Aorta (tissue), 5 donors: ENCODE measurements at regions not wholly inside any gene's neighbourhood (a gene's known extent, or its start where the extent isn't known, plus 50 kb on each side); places are given as distances from the start of the nearest gene placed in this dataset.

Experiments
- ATAC-seq: fragments of 200-7000 bp; cut with Tn5 transposase; one replicate; pipeline ENCODE4 v1.9.1; 2022; ENCODE audit warnings: moderate library complexity; ENCODE audit not compliant: low FRiP score
- DNase-seq, 2 donors: peaks; one replicate each; pipeline ENCODE4 v3.0.0-alpha.2; 2020
- H3K27ac ChIP-seq, 2 donors: one replicate each; pipeline ENCODE4 v1.5.1; 2013; ENCODE audit warnings: low read length in 2 of 2, mild to moderate bottlenecking in 2 of 2, moderate library complexity in 2 of 2, control low read depth in 1 of 2, inconsistent platforms in 1 of 2, low read depth in 1 of 2
- H3K27me3 ChIP-seq, 2 donors: one replicate each; pipeline ENCODE4 v1.6.1; 2013; ENCODE audit warnings: control low read depth in 1 of 2, low read length in 1 of 2, mild to moderate bottlenecking in 1 of 2, moderate library complexity in 1 of 2; ENCODE audit not compliant: insufficient read depth in 2 of 2, control insufficient read depth in 1 of 2
- H3K36me3 ChIP-seq, 2 donors: one replicate each; pipeline ENCODE4 v1.6.1; 2013; ENCODE audit warnings: control low read depth in 1 of 2, low read length in 1 of 2, mild to moderate bottlenecking in 1 of 2; ENCODE audit not compliant: insufficient read depth in 2 of 2, control insufficient read depth in 1 of 2
- H3K4me1 ChIP-seq, 2 donors: one replicate each; pipeline ENCODE4 v1.6.1; 2013; ENCODE audit warnings: low read length in 2 of 2, control low read depth in 1 of 2, mild to moderate bottlenecking in 1 of 2, moderate library complexity in 1 of 2; ENCODE audit not compliant: insufficient read depth in 2 of 2, control insufficient read depth in 1 of 2
- H3K4me3 ChIP-seq, 2 donors: one replicate each; pipeline ENCODE4 v1.5.1; 2013; ENCODE audit warnings: low read length in 2 of 2, control low read depth in 1 of 2, mild to moderate bottlenecking in 1 of 2
- H3K9me3 ChIP-seq: one replicate; pipeline ENCODE4 v1.6.1; 2013; ENCODE audit warnings: mild to moderate bottlenecking, low read length; ENCODE audit not compliant: control insufficient read depth
- WGBS, 2 donors: extraction: QIAGEN DNeasy Blood & Tissue Kit; methylation state at CpG; one replicate each; pipeline ENCODE4 v1.1.7; 2013; 5-methylcytosine and 5-hydroxymethylcytosine counted together
- intact Hi-C, 2 donors: fragments of 100-400 bp; cut with DNase I; formaldehyde crosslinking; loops; one replicate each; pipeline versions ENCODE4 v1.14.2 to v1.15.0; 2022
- donor health status: healthy with polysubstance abuse.
- donor health status: Bipolar disorder and iron deficiency.
- donor health status: DM: no; HTN: no; CAD: no.
- donor health status: DM: no; HTN: no; CAD: no.
- donor health status: DM: yes; HTN: yes; CAD: no.

DNA sequence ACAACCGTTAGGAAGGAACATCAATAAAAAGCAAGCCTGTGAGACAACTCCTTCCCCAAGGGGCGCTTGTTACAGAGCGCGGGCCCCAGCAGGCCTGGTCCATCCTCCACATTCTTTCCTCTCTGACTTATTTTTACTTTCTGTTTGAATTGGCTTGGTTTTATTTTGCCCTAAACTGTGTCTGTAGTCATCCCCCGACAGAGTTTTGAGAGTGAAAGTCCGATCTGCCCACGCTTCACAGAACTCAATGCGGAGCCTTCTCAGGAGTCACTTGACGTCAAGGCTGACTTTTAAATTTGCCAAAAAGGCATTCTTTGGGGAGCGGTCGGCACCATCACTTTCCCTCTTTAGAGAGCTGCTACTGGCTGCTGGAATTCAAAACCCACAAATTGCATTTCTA lies 150.1 kb upstream of the KLF6 start:
- no peaks in the 10 kb centered on the region for H3K36me3 ChIP-seq
- peak overlapping the region; percentile 72 to 74 for H3K27ac ChIP-seq
- DNase-seq (peak in 1 of 2 donors; percentile 63), ATAC-seq (peak; percentile 78)
- peaks cover 2 to 11% of the 10 kb centered on the region in 2 donors for H3K4me1 ChIP-seq
- H3K27me3 ChIP-seq, result no peaks in the 10 kb centered on the region
- WGBS, 2 donors, result 2 to 5% methylated on average over 11 of the region's 11 CpGs
- peak overlapping the region in 1 of 2 donors; percentile 13 for H3K4me3 ChIP-seq
- H3K9me3 ChIP-seq, result no peaks in the 10 kb centered on the region
- intact Hi-C loops, result loop anchor here (5.0 to 10.0 kb wide), 7 partner anchors 83 to 703 kb away; partner anchors contain the start of gene KLF6 (in 1 of the 2)

DNA sequence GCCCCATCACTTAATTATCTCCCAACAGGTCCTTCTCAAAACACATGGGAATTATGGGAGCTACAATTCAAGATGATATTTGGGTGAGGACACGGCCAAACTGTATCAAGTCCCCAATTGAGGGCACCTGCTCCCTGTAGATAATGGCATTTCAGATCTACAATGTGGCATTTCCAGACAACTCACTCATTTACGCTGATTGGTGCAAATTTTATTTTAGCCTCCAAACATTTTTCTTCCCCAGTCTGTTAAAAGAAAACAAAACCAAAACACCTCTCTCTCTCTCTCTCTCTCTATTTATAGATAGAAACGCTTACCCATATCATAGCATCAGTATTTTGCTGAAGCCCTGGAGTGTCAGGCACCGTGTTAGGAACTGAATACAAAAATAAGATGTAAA lies 148.7 kb upstream of the KLF6 start:
- H3K27ac ChIP-seq, result no peak overlapping the region
- 48 to 60% methylated on average over 4 of the region's 4 CpGs for whole genome bisulfite sequencing, 2 donors

DNA sequence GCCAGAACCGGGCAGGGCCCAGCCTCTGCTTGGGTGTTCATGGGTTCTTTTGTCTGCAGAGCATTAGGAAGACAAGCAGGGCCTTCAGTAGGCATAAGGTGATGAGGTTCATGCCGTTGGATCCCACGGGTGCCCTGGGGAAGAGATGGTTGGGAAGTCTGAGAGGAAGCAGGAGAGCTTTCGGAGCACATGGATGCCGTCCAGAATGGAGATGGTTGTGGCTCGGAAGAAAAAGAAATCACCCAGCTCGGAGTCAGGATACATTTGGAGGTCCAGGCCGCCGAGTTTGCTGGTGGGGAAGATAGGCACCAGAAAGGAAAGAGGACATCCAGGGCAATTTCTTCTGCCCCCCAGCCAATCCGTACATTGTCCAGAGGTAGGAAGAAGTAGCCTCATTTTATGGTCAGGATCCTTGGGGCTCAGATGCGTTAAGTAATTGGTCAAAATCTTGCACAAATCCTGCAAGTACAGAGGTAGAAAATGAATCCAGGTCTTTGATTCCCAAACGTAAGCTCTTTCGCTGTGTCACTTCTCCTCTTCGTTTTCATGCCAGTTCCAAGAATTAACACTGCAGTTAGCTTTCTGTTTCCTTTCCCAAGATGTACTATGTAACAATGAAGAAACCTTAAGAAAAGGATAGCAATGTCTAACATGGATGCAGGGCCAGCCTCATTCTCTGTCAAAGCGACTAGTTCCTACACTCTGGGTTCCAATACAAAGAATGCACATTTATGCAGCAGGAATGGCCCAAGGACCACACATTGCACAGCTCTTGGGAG lies 147.8 kb upstream of the KLF6 start:
- Histone ChIP-seq H3K9me3 (no peaks in the 10 kb centered on the region), H3K4me1 (peaks cover 2 to 11% of the 10 kb centered on the region in 2 donors), H3K27ac (no peak overlapping the region), H3K36me3 (no peaks in the 10 kb centered on the region), H3K4me3 (no peak overlapping the region), H3K27me3 (no peaks in the 10 kb centered on the region)
- intact Hi-C loops, result loop anchor here (5.0 to 10.0 kb wide), 2 partner anchors 40 to 412 kb away; no protein-coding TSS in a partner anchor
- 93 to 94% methylated on average over 15 of the region's 15 CpGs for WGBS, 2 donors
- no peak for ATAC-seq
- DNase-seq, result no peak

More for the DNA sequence above, 148.7 kb upstream of the KLF6 start:
- ATAC-seq (no peak), DNase-seq (no peak)
- intact Hi-C loops, result loop anchor here (5.0 to 10.0 kb wide), 2 partner anchors 41 to 411 kb away; no protein-coding TSS in a partner anchor
- H3K27me3 ChIP-seq, result no peaks in the 10 kb centered on the region
- H3K4me3 ChIP-seq, result no peak overlapping the region
- H3K4me1 ChIP-seq, result peaks cover 2 to 11% of the 10 kb centered on the region in 2 donors
- no peaks in the 10 kb centered on the region for H3K9me3 ChIP-seq
- H3K36me3 ChIP-seq, result no peaks in the 10 kb centered on the region

DNA sequence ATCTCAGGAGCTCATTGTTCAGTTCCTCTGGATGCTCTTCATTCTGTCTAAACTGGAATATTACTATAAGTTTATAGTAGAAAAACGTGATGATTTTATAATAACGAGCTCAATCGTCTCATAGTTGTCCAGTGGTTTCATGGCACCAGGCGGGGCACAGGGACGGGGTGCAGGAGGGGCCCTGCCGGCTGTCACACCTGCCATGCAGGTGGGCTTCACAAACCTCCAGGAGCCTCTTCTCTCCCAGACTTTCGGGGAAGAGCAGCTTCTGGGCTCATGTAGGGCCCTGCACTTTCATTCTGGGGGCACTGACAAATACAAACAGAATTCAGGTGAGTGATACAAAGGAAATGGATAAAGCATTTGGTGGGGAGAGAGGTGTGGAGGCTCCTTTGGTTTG lies 146.9 kb upstream of the KLF6 start:
- intact Hi-C loops, result loop anchor here (5.0 to 10.0 kb wide), 2 partner anchors 40 to 413 kb away; no protein-coding TSS in a partner anchor
- DNase-seq (no peak), ATAC-seq (no peak)
- WGBS, 2 donors, result 87 to 93% methylated on average over 7 of the region's 7 CpGs
- Histone ChIP-seq H3K27ac (no peak overlapping the region), H3K4me1 (peaks cover 2 to 11% of the 10 kb centered on the region in 2 donors), H3K36me3 (no peaks in the 10 kb centered on the region), H3K4me3 (no peak overlapping the region), H3K27me3 (no peaks in the 10 kb centered on the region), H3K9me3 (no peaks in the 10 kb centered on the region)

DNA sequence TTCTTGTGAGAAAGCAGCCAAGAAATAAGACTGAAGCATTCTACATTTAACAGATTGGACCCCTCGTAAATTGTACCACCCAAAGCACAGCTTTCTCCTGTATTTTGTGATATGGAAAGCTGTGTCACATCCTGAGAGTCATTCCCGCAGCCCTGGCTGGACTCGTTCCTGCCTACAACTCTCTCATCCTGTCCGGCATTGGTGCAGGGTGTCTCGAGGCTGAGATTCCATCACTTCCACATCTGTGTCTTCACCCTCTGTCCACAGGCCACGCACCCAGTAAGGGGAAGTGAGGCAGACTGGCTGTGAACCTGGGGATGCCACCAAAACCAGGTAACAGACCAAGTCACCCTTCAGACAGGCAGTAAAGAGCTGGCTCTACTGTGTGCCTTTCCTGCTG lies 146.2 kb upstream of the KLF6 start:
- Histone ChIP-seq H3K9me3 (no peaks in the 10 kb centered on the region), H3K4me3 (no peak overlapping the region), H3K4me1 (peaks cover 2 to 11% of the 10 kb centered on the region in 2 donors), H3K36me3 (no peaks in the 10 kb centered on the region), H3K27ac (no peak overlapping the region), H3K27me3 (no peaks in the 10 kb centered on the region)
- ATAC-seq (no peak), DNase-seq (no peak)
- intact Hi-C loops, result loop anchor here (5.0 to 10.0 kb wide), 2 partner anchors 39 to 414 kb away; no protein-coding TSS in a partner anchor
- WGBS, 2 donors, result 85 to 92% methylated on average over 6 of the region's 6 CpGs

DNA sequence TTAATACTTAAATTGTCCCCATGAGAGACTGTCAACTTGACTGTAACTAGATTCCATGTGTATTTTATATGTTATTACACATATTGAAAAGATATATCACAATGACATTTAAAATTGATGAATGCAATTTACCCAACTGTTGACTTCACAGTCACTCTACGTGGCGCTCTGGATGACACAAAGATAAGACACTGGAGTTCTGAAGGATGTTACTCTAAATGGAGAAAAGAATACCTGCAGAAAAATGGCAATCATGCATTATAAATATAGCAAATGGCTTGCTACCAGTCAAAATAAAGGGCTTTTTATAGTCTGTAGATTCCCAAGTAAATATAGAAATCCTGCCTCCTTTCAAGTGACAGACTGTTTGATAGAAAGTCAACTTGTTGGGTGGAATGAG lies 143.6 kb upstream of the KLF6 start:
- H3K9me3 ChIP-seq, result no peaks in the 10 kb centered on the region
- no peaks in the 10 kb centered on the region for H3K36me3 ChIP-seq
- 51 to 89% methylated on average over 2 of the region's 2 CpGs for WGBS, 2 donors
- ATAC-seq (no peak), DNase-seq (no peak)
- H3K27ac ChIP-seq, result no peak overlapping the region
- H3K4me3 ChIP-seq, result no peak overlapping the region
- H3K4me1 ChIP-seq, result no peaks in the 10 kb centered on the region
- intact Hi-C loops, result loop anchor here in 1 of 2 donors (5.0 kb wide), 1 partner anchor 41 kb away; no protein-coding TSS in a partner anchor
- H3K27me3 ChIP-seq, result no peaks in the 10 kb centered on the region

- no peaks in the 10 kb centered on the region for H3K27me3 ChIP-seq
- H3K4me1 ChIP-seq, result no peaks in the 10 kb centered on the region
- H3K4me3 ChIP-seq, result no peak overlapping the region
- 61 to 76% methylated on average over 3 of the region's 3 CpGs for WGBS, 2 donors
- DNase-seq, result no peak
- no peak overlapping the region for H3K27ac ChIP-seq
- no peaks in the 10 kb centered on the region for H3K9me3 ChIP-seq
- intact Hi-C loops, result loop anchor here in 1 of 2 donors (5.0 kb wide), 1 partner anchor 41 kb away; no protein-coding TSS in a partner anchor
- ATAC-seq, result no peak
- no peaks in the 10 kb centered on the region for H3K36me3 ChIP-seq
These were observed 143.1 kb upstream of the KLF6 start for GRCh38 chr10:3928078-3928477.

GRCh38 chr10:3926675-3927525 lies 141.9 kb upstream of the KLF6 start:
- Histone ChIP-seq H3K27ac (no peak overlapping the region), H3K9me3 (no peaks in the 10 kb centered on the region), H3K4me1 (no peaks in the 10 kb centered on the region), H3K27me3 (no peaks in the 10 kb centered on the region), H3K4me3 (no peak overlapping the region), H3K36me3 (no peaks in the 10 kb centered on the region)
- ATAC-seq, result peak; percentile 21
- DNase-seq, result no peak
- WGBS, 2 donors, result 17 to 26% methylated on average over 18 of the region's 18 CpGs
- intact Hi-C loops, result loop anchor here in 1 of 2 donors (5.0 kb wide), 1 partner anchor 40 kb away; no protein-coding TSS in a partner anchor
